NCI-H2196 (cell line): ENCODE measurements at regions not wholly inside any gene's neighbourhood (a gene's known extent, or its start where the extent isn't known, plus 50 kb on each side); places are given as distances from the start of the nearest gene placed in this dataset.

Source experiments
- DNase-seq: peaks from one replicate; lab custom pipeline; 2025; ENCODE audit not compliant: unreplicated experiment; lab: John Stamatoyannopoulos, UW

GRCh38 chr11:92775003-92775676 lies 194.3 kb upstream of the MTNR1B start:
- no peak for DNase-seq

DNA sequence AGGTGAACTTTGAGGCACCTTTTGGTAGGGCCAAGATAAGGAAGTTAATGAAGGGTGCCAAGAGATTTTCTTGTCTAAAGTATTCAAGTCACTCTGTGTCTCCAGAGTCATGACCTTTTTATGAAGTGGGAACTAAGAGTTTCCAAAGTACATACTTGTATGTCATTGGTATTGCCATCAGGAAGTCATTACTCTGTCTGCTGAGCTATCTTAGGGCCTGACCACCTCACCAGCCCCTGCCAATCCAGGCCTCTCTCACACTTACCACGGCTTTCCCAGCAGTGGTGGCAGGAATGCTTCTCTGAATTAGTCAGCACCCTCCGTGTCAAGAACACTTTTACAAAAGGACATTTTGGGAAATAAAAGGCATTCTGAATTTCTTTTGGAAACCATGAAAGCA lies 192.8 kb upstream of the MTNR1B start:
- no peak for DNase-seq

GRCh38 chr11:92779746-92780145 lies 189.7 kb upstream of the MTNR1B start:
- DNase-seq = no peak

DNA sequence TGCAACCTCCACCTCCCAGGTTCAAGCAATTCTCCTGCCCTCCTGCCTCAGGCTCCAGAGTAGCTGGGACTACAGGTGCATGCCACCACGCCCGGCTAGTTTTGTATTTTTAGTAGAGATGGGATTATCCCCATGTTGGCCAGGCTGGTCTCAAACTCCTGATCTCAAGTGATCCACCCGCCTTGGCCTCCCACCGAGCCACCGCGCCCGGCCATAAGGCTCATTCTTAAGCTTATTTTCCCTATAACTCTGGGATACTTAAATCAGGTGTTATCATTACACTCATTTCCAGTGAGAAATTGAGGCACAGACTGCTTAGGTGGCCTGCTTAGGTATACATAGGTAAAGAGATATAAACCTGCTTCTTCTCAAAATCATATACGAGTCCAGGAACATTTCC lies 188.3 kb upstream of the MTNR1B start:
- DNase-seq = no peak

DNA sequence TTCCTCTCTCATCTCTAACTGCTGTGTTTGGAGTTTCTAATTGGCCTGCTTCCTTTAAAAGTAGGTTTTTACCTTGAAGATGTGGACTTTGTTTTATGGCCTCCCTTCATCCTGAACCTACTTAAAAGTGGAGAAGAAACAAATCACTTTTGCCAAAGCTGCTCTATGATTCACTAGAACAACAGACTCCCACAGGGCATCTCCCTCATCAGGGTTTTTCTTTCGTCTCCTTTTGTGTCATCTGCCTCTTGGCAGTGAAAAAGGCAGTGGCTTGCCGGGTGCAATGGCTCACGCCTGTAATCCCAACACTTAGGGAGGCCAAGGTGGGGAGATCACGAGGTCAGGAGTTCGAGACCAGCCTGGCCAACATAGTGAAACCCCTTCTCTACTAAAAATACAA lies 186.6 kb upstream of the MTNR1B start:
- DNase-seq = no peak

DNA sequence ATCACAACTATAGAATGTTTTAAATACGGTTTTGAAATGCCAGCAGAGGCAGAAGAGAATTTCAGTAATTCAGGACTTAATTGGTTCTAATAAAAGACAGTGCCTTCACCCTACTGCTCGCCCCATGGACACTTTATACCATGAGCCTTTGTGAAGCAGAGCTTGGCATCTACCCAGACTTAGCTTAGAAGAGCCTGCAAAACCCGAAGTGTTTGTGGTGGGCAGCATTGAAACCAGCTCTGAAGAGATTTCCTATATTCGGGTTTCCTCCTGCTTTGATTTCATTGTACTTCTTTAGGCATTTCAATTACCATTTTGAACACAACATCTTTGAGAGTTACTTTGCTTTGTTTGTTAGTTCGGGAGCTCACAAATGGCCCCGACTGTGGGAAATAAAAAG lies 185.1 kb upstream of the MTNR1B start:
- no peak for DNase-seq

DNA sequence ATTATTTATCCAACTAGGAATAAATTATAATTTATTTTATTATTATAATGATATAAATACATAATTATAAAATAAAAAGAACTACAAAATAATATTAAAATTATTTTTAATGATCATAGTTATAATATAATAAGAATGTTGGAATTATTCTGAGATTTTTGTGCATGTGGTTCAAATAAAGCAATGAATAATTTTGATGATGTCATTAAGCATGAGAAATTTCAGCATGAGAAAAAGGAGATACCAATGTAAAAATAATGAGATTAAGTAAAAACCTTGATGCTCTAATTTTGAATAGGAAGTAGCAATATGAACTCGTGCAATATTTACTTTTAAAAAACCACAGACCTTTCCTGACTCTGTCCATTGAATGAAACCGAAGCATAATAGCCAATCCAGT lies 181.8 kb upstream of the MTNR1B start:
- no peak for DNase-seq

DNA sequence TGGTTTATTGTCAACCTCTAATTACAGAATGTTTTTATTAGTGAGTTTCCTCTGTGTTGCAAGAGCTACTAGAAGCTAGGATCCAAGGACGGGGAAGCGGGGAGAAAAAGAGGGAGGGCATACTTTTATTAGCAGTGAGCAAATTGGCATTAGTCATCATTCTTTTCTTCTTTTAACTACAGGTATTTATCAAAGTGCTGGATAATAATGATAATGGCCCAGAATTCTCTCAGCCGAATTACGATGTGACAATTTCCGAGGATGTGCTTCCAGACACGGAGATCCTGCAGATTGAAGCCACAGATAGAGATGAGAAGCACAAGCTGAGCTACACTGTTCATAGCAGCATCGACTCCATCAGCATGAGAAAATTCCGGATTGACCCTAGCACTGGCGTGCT lies 179.7 kb upstream of the MTNR1B start:
- no peak for DNase-seq

- no peak for DNase-seq
These were observed 179.1 kb upstream of the MTNR1B start for GRCh38 chr11:92790366-92790765.

DNA sequence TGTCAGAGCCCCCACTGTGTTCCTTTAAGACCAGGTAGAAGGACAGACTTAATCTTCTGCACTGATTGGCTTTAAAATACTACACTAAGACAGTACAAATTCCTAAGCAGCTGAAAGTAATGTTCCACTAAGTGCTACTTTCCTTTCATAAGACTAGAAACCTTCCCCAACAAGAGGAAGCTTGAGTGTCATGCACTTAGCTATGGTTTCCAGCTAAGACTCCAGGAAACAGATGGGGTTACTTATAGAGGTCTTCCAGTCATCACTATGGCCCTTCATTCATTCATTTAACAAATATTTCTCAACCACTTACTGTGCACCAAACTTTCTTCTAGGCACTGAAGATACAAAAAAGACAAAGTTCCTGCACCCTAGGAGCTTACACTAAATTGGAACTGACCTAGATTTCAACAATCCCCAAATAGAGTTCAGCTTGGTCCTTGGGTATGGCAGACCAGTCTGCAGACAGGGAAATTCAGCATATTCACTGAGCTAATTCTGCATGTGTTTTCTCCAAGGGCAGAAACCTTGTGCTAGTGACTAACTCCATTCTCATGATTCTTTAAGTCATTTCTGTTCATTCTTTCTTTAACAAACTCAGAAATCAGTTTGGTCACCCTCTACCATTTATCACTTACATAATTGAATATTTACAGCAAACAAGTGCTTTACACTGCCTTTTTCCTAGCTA lies 178.4 kb upstream of the MTNR1B start:
- DNase-seq = no peak

- DNase-seq = no peak
These were observed 177.6 kb upstream of the MTNR1B start for GRCh38 chr11:92791886-92792285.

DNA sequence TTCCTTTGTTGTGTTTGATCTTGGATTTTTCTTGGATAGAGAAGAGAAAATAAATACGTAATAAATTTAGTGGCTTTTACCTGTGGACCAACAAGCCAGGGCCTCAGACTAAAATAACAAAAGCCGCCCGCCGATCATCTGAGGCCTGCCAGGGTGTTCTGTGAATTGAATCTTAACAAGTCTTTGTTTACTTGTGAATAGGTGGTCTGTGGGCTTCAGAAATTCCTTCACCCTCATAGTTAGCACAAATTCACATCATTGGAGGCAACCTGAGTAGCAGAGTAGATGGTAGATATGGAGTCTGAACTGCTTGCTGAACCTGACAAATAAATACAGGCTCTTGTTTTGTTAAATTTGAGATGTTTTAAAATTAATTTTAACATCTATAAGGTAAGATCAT lies 176.3 kb upstream of the MTNR1B start:
- DNase-seq = no peak

GRCh38 chr11:92794783-92795182 lies 174.7 kb upstream of the MTNR1B start:
- no peak for DNase-seq

DNA sequence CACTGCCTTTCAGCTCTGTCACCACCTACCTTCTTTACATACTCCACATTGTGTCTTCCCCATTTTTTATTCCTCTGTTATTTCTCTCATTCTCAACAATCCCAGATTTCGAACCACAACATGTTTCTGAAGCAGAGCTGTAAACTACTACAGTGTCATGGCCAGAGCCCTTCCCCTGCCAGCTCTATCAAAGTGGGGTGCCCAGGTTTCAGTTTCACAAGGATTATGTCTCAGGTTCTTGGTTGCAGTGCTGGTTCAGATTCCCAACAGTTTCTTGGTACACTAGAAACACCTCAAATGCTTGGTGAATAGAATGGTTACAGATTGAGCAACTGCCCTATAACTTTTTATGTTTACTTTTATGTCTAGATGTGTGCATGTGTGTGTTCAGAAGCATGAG lies 172.7 kb upstream of the MTNR1B start:
- DNase-seq = no peak

- no peak for DNase-seq
These were observed 171.6 kb upstream of the MTNR1B start for GRCh38 chr11:92797874-92798273.

- no peak for DNase-seq
These were observed 167.8 kb upstream of the MTNR1B start for GRCh38 chr11:92801685-92802084.

GRCh38 chr11:92802644-92803043 lies 166.8 kb upstream of the MTNR1B start:
- no peak for DNase-seq

DNA sequence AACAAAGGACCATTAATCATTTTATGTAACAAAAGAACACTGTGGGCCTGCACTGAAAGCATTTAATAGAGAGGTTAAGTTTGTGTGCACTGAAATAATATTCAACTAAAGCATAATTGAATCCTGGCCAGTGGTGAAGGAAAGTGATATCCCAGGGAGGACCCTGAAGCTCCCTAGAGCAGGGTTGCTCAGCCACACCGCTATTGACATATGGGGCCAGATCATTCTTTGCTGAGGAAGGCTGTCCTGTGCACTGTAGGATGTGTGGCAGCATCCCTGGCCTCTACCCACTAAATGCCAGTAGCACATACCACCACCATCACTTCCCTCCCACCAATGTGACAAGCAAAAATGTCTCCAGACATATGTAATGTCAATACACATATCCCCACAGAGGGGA lies 166.1 kb upstream of the MTNR1B start:
- DNase-seq = no peak

GRCh38 chr11:92804388-92804966 lies 165.0 kb upstream of the MTNR1B start:
- DNase-seq = no peak

GRCh38 chr11:92808022-92808421 lies 161.4 kb upstream of the MTNR1B start:
- DNase-seq = no peak

- DNase-seq = no peak
These were observed 158.9 kb upstream of the MTNR1B start for GRCh38 chr11:92810423-92811064.

- no peak for DNase-seq
These were observed 158.1 kb upstream of the MTNR1B start for GRCh38 chr11:92811341-92811740.
